ENCODE measurements at regions not wholly inside any gene's neighbourhood (a gene's known extent, or its start where the extent isn't known, plus 50 kb on each side); places are given as distances from the start of the nearest gene placed in this dataset.

DNA sequence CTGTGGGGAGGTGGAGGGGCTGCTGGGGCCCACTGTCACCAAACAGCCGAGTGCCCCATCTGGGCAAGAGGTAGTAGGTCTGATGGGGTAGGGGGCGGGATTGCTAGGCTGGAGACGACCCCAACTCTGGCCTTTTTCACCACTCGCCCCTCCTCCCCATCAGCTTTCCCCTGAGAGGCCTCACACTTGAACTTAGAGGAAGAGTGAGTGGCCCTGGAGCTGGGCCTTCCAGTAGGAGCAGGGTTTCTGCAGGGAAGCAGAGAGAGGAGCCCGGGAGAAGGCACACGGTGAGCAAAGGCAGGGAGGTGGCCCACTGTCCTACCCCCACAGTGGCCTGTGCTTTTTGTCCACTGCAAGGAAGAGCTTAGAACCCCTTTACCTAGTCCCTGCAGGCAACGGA is 111.9 kb upstream of the WNT4 start:
- no peak overlapping the region for H3K4me3 ChIP-seq (ENCODE audit: low read depth, low read length)
- DNase-seq (ENCODE audit: low read depth) = no peak
- in situ Hi-C loops (cut with HindIII; ENCODE audit: low sequenced_read_pairs) = no loop called here
- TF ChIP-seq CTCF (IDR thresholded peaks at IDR 0.05; ENCODE audit: low read depth, low read length, missing control alignments) = no peak

DNA sequence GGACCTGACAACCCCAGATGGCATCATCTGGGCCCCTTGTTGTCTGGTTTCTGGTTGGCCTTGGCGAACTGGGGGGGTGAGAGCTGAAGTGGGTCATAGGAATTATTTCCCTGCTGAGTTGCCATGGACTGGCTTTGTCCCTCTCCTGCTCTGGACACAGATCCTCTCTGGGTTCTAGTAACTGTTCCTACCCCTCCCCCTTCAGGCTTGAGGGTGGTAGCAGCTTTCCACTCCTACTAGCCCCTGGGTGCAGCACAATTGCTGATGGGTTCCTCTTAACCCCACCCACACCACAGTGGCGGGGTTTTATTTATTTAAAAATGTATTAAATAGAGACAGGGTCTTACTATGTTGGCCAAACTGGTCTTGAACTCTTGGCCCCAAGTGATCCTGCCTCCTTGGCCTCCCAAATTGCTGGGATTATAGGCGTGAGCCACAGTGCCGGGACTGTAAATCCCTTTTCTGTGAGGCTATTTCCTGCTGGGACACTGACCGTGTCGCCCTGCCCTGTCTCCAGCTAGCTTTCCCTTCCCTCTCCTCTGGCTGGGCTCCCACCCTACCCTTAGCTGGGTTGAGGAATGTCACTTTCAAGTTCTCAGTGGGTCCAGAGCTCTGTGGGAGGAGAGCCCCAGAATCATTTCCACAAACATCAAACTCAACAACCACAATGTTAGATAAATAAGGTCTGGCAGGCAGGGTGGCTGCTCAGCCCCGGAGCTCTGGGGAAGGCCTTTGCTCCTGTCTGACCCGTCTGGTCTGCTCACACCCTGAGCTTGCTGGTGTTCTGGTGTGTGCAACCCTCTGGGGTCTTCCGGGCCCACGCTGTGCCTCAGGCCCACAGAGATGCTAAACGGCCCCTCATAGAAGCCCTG is 112.7 kb upstream of the WNT4 start:
- no peak overlapping the region for H3K4me3 ChIP-seq (ENCODE audit: low read depth, low read length)
- no peak for TF ChIP-seq CTCF (IDR thresholded peaks at IDR 0.05; ENCODE audit: low read depth, low read length, missing control alignments)
- no peak for DNase-seq (ENCODE audit: low read depth)
- in situ Hi-C loops (cut with HindIII; ENCODE audit: low sequenced_read_pairs) = no loop called here

DNA sequence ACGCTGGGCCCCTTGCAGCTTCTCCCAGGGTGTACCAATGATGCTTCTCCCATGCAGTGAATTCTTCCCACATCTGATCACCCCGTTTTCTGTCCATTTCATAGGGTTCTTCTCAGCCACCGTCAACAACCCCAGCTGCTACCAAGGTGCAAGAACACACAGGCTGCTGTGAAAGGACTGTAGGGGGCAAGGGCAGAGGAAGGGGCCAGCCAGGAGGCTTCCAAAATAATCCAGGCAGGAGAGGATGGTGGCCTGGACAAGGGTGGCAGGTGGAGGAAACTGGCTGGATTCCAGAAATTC is 113.3 kb upstream of the WNT4 start:
- TF ChIP-seq CTCF (IDR thresholded peaks at IDR 0.05; ENCODE audit: low read depth, low read length, missing control alignments) = no peak
- no peak overlapping the region for H3K4me3 ChIP-seq (ENCODE audit: low read depth, low read length)
- DNase-seq (ENCODE audit: low read depth) = no peak
- in situ Hi-C loops (cut with HindIII; ENCODE audit: low sequenced_read_pairs) = no loop called here

GRCh38 chr1:22257290-22258275 is 114.7 kb upstream of the WNT4 start:
- no peak for TF ChIP-seq CTCF (IDR thresholded peaks at IDR 0.05; ENCODE audit: low read depth, low read length, missing control alignments)
- no peak overlapping the region for H3K4me3 ChIP-seq (ENCODE audit: low read depth, low read length)
- in situ Hi-C loops (cut with HindIII; ENCODE audit: low sequenced_read_pairs) = no loop called here
- no peak for DNase-seq (ENCODE audit: low read depth)

DNA sequence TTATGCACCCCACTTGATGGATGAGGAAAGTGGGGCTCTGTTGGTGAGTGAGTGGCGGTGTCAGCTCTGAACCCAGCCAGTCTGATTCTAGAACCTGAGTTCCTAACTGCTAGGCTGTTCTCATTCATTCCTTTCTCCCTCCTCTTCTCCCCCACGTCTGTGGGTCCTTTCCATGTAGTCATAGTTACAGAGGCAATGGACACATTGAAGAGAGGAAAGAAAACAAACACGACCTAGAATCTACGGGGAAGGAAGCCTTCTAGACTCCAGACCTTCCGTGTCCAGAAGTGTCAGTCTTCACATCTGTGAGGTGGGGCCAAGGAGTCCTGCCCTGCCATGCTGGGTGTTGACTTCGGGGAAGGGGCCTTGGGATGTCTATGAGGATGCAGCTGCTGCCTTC is 115.8 kb upstream of the WNT4 start:
- DNase-seq (ENCODE audit: low read depth) = no peak
- in situ Hi-C loops (cut with HindIII; ENCODE audit: low sequenced_read_pairs) = no loop called here
- no peak for TF ChIP-seq CTCF (IDR thresholded peaks at IDR 0.05; ENCODE audit: low read depth, low read length, missing control alignments)
- H3K4me3 ChIP-seq (ENCODE audit: low read depth, low read length) = no peak overlapping the region

- in situ Hi-C loops (cut with HindIII; ENCODE audit: low sequenced_read_pairs) = no loop called here
- no peak for DNase-seq (ENCODE audit: low read depth)
- no peak overlapping the region for H3K4me3 ChIP-seq (ENCODE audit: low read depth, low read length)
- no peak for TF ChIP-seq CTCF (IDR thresholded peaks at IDR 0.05; ENCODE audit: low read depth, low read length, missing control alignments)
These were observed 116.8 kb upstream of the WNT4 start for GRCh38 chr1:22259551-22260282.
